NCI-H1048 (cell line): ENCODE measurements at regions not wholly inside any gene's neighbourhood (a gene's known extent, or its start where the extent isn't known, plus 50 kb on each side); places are given as distances from the start of the nearest gene placed in this dataset.

Experiments used
- DNase-seq: peaks from one replicate; lab custom pipeline; 2025; lab: John Stamatoyannopoulos, UW

GRCh38 chr3:146903927-146904326 is 298.8 kb upstream of the PLSCR5 start:
- no peak for DNase-seq

DNA sequence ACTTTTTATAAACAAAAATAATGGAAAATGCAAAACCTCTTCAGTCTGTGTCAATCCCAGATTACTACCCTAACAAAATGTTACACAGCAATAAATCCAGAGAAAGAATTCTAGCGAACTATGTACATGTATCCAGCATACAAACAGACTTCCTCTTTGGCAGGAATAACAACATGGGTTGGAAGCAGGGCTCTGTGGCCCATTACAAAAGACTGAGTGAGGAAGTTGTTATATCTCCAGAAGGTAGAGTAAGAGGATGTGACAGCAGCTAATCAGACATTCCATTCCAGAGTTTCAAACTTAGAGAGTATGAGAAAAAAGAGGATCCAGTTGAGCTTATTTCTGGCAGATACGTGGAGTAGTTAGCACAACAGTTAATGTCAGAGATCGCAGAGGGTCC is 294.0 kb upstream of the PLSCR5 start:
- no peak for DNase-seq

DNA sequence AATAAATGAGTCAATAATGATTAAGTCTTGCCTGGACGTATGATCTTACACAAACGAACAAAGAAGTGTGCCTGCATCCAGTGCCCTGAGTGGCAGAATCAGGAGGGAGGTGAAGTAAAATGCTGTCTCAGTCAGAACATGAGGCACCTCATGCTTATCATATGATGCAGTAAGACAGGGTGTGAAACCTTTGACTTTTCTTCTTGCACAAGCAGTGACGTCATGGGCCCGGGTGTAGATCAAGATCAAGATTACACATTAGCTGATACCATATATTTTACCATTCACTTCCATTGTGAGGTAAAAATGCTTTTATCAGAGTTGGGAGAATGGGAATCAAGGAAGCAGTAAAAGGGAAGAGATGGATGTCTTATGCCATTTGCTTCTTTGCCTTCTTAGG is 291.6 kb upstream of the PLSCR5 start:
- DNase-seq = no peak

DNA sequence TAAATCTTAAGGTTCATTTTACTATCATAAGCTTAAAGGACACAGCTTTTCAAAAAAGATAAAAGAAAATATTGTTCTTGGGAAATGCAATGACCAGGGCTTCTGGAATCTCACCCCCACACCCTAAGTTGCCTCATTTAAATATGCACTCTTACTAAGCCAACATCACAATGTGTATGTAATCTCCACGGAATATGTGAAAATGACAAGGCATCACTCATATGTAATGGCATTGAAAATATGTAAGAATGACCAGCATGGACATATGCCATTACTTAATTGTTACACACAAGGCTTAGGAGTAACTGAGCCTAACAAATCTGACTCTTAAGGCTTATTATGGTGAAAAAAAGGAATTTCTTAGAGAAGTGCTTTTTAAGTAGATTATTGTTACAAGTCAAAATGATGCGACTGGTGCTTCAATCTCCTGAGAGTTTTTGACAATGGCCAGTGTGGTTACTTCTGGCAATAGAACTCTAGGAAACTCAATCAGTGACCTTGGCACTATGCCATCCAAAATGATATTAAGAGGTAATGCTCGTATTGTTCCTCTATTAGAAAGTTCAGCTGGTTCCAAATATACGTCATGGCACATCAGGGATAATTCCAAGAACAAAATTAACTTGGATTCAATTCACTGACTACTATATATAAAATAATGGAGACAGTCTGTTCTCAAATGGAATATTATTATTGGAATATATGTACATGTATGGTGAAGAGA is 290.0 kb upstream of the PLSCR5 start:
- DNase-seq = no peak

DNA sequence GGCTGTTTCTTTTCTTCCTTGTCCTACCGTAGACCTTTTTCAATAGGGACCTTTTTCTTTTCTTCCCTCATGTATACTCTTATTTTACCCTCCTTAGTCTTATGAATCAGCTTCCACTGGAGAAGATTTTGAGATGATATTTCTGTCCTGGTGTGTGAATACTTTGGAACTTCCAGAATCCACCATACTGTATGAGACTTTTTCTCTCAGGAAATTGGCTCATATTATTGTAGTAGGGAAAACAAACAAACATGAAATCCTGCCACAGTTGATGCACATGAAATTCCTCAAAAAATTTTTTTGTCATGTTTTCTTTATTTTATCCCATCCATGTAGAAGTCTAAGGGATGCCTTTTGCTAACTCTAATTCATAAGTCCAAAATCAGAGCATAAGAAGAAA is 289.3 kb upstream of the PLSCR5 start:
- no peak for DNase-seq

DNA sequence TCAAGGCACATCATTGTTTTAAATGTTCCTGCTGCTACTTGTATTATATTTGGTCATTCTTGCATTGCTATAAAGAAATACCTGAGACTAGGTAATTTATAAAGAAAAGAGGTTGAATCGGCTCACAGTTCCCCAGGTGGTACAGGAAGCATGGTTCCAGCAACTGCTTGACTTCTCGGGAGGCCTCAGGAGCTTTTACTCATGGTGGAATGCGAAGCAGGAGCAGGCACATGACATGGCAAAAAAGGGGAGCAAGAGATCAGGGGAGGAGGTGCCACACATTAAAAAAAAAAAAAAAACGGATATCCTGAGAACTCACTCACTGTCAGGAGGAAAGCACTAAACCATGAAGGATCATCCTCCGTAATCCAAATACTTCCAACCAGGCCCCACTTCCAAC is 286.9 kb upstream of the PLSCR5 start:
- no peak for DNase-seq

GRCh38 chr3:146889626-146890025 is 284.5 kb upstream of the PLSCR5 start:
- no peak for DNase-seq

DNA sequence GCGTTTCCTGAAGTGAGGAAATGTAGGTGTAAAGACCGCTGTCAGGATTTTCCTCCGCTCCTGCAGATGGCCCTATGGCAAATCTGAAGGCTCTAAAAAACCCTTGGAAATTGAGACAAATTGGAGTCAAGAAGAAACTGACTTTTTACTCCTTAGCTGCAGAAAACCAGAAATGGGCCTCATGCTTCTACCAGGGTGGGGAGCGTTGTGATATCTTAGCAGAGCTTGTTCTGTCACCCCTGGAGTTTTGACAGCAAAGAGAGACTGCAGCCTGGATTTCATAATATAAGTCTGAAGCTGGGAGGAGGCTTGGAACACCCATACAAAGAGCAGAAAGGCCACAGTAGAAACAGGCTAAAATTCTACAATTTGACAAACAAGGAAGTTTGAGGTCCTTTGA is 283.0 kb upstream of the PLSCR5 start:
- DNase-seq = no peak

- no peak for DNase-seq
Measured at GRCh38 chr3:146884721-146885120, 279.6 kb upstream of the PLSCR5 start.

GRCh38 chr3:146884296-146884695 is 279.1 kb upstream of the PLSCR5 start:
- no peak for DNase-seq

DNA sequence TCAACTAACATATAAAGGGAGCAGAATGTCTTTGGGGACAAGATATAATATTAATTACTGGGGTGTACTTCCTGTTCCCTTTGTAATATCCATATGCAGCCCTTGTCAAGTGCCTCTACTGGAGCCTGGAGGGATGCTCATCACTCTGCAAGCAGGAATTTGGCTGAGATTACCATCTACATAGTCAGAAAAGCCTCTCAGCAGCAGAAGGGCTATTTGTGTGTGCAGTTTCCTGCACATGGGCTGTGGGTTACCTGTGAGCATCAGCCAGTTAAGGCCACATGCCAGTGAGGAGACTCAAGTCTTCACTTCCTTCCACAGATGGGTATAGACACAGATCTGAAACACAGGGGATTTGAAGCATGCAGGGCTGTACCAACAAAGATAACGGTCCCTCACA is 278.1 kb upstream of the PLSCR5 start:
- no peak for DNase-seq

- DNase-seq = no peak
Measured at GRCh38 chr3:146881966-146882760, 277.0 kb upstream of the PLSCR5 start.

DNA sequence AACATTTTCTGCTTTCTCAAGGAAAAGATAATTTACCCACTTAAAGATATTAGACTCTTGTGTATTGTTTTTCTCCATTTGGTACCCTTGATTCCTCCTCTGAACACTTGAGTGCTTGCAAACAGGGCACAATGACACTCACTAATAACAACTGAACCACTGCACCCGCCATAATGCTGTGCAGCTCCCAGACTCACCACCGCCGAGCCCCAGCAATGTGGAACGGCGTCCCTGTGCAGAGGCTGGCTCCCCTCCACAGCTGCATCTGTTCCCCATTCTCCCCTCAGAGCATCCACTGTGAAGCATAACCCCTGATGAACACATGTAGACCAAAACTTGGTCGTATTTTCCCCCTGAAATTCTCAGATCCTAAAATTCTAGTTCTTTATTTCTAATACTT is 276.2 kb upstream of the PLSCR5 start:
- no peak for DNase-seq

DNA sequence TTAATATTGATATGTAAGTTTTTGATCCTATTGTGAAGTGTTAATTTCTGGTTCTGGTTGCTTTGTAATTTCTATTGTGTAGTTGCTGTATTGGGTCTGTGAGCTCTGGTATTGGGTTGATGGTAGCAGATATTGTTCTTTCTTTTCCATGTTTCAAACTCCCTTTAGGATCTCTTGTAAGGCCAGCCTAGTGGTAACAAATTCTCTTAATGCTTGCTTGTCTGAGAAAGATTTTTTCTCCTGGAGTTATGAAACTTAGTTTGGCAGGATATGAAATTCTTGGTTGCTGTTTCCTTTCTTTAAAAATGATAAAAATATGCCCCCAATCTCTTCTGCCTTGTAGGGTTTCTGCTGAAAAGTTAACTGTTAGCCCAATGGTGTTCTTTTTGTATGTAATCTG is 268.6 kb upstream of the PLSCR5 start:
- no peak for DNase-seq

GRCh38 chr3:146865175-146865755 is 260.1 kb upstream of the PLSCR5 start:
- DNase-seq = no peak

GRCh38 chr3:146861262-146861661 is 256.1 kb upstream of the PLSCR5 start:
- no peak for DNase-seq

DNA sequence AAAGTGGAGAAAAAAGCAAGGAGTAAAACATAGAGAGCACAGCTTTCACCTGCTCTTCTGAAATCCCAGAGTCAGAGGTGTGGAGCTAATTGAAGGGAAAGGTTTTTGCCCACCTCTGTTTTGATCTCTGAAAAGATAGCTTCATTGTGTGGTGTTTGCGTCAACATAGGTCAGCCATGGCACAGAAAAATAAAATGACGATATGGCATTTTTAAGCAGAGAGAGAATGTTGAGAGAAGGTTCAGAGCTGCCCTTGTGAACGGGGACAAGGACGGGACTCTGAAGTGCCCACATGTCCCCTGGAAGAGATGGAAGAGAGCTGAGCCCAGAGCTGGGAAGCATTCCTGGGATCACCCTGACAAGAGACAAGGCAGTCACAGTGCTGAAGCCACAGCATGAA is 249.4 kb upstream of the PLSCR5 start:
- DNase-seq = no peak

DNA sequence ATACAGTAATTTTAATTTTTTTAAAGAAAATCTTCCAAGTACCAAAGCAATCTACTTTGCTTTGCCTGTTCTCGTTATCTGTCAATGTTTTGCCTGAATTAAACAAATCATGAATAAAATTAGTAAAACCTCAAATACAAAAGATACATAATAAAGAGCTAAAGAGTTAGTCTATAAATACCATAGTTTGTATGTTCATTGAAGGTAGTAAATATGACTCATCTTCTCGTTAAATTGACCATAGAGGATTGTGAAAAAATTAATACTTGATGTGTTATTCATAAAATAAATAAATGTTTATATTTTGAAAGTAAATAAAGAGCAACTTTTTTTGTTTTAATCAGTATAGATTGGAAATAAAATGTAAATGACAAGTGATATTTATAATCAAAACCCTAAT is 246.5 kb upstream of the PLSCR5 start:
- no peak for DNase-seq

DNA sequence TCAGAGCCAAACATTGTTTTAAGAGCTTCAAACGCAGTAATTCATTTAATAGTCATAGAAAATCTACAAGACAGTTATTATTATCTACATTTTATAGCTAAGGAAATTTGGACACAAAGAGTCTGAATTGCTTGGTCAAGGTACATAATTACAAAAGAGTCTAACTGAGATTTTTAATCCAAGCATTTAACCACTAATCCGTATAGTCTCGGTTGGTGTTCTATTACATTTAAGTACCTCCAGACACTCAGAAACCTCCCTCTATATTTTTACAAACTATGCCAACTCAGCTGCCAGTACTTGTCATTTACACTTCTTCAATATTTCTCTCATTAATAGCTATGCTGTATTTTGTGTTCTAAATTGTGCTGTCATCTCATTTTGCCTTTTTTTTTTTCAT is 240.2 kb upstream of the PLSCR5 start:
- no peak for DNase-seq

GRCh38 chr3:146843476-146843875 is 238.3 kb upstream of the PLSCR5 start:
- DNase-seq = no peak

- no peak for DNase-seq
Measured at GRCh38 chr3:146839727-146840375, 234.7 kb upstream of the PLSCR5 start.

DNA sequence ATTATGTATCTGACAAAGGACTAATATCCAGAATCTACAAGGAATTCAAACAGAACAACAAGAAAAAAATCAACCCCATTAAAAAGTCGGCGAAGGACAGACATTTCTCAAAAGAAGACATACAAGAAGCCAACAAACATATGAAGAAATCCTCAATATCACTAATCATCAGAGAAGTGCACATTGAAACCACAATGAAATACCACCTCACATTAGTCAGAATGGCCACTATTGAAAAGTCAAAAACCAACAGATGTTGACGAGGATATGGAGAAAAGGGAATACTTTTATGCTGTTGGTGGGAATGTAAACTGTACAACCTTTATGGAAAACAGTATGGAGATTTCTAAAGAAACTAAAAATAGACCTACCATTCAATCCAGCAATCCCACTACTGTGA is 233.1 kb upstream of the PLSCR5 start:
- DNase-seq = no peak

DNA sequence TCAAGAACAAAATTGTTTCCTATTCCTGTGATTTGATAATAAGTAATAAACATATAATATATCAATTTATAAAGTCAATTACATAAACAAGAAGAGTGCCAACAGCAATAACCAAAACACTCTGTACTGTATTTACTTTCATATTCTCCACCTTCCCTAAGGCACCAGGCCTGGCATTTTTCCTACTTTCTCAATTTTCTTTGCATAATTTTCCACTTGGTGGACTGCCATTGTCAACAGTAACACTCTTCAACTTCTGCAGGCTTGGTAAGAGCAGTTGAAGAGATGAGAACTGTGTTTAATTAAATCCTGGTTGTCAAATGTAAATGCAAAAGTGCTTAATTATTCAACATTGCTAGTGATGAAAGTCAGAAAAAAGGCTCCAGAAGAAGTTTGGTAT is 229.8 kb upstream of the PLSCR5 start:
- peak; percentile 18 for DNase-seq
